NCI-H69 (cell line): ENCODE measurements at regions not wholly inside any gene's neighbourhood (a gene's known extent, or its start where the extent isn't known, plus 50 kb on each side); places are given as distances from the start of the nearest gene placed in this dataset.

ENCODE experiments used
- DNase-seq: peaks from one replicate; lab custom pipeline; 2025; lab: John Stamatoyannopoulos, UW

GRCh38 chr9:82153032-82153431 lies 164.5 kb downstream of the SPATA31D1 start:
- DNase-seq, result no peak

GRCh38 chr9:82154573-82154972 lies 166.0 kb downstream of the SPATA31D1 start:
- no peak for DNase-seq

- no peak for DNase-seq
Observed at GRCh38 chr9:82161876-82162275, 173.3 kb downstream of the SPATA31D1 start.

- no peak for DNase-seq
Observed at GRCh38 chr9:82164159-82164558, 175.6 kb downstream of the SPATA31D1 start.

- no peak for DNase-seq
Observed at GRCh38 chr9:82167296-82167695, 178.7 kb downstream of the SPATA31D1 start.

- DNase-seq, result peak; percentile 52
Observed at GRCh38 chr9:82168585-82168984, 180.0 kb downstream of the SPATA31D1 start.

GRCh38 chr9:82170866-82171265 lies 182.3 kb downstream of the SPATA31D1 start:
- no peak for DNase-seq

GRCh38 chr9:82171271-82171670 lies 182.7 kb downstream of the SPATA31D1 start:
- DNase-seq, result peak; percentile 69

- peak; percentile 54 for DNase-seq
Observed at GRCh38 chr9:82180711-82181110, 192.1 kb downstream of the SPATA31D1 start.

GRCh38 chr9:82183181-82183860 lies 194.7 kb downstream of the SPATA31D1 start:
- peak; percentile 29 for DNase-seq

- DNase-seq, result no peak
Observed at GRCh38 chr9:82184524-82184923, 196.0 kb downstream of the SPATA31D1 start.

GRCh38 chr9:82188817-82189216 lies 200.2 kb downstream of the SPATA31D1 start:
- DNase-seq, result peak; percentile 54

GRCh38 chr9:82191082-82191770 lies 202.7 kb downstream of the SPATA31D1 start:
- DNase-seq, result no peak

- DNase-seq, result no peak
Observed at GRCh38 chr9:82192211-82192610, 203.6 kb downstream of the SPATA31D1 start.

- no peak for DNase-seq
Observed at GRCh38 chr9:82196622-82197441, 208.3 kb downstream of the SPATA31D1 start.

- DNase-seq, result peak; percentile 40
Observed at GRCh38 chr9:82201196-82201595, 212.6 kb downstream of the SPATA31D1 start.

- no peak for DNase-seq
Observed at GRCh38 chr9:82202808-82203207, 214.2 kb downstream of the SPATA31D1 start.

- DNase-seq, result peak; percentile 99
Observed at GRCh38 chr9:82206490-82206889, 217.9 kb downstream of the SPATA31D1 start.

GRCh38 chr9:82206946-82207345 lies 218.4 kb downstream of the SPATA31D1 start:
- DNase-seq, result peak; percentile 99

- DNase-seq, result no peak
Observed at GRCh38 chr9:82208741-82209450, 220.3 kb downstream of the SPATA31D1 start.

GRCh38 chr9:82209797-82210470 lies 221.4 kb downstream of the SPATA31D1 start:
- DNase-seq, result no peak

GRCh38 chr9:82212885-82213284 lies 224.3 kb downstream of the SPATA31D1 start:
- DNase-seq, result no peak
